Esophagus squamous epithelium (tissue), 5 donors: ENCODE measurements at regions not wholly inside any gene's neighbourhood (a gene's known extent, or its start where the extent isn't known, plus 50 kb on each side); places are given as distances from the start of the nearest gene placed in this dataset.
A peak's percentile ranks its signal among the peaks of the same experiment; 100 is the strongest.

Experiments used
- DNase-seq: peaks from one replicate; lab custom pipeline; 2025; lab: John Stamatoyannopoulos, UW
- H3K27ac ChIP-seq, 4 donors: fragments of 200-600 bp; sonication (generic); one replicate each; pipeline ENCODE4 v1.5.1; 2016 to 2019; ENCODE audit warnings: mild to moderate bottlenecking in 1 of 4
- H3K27me3 ChIP-seq, 4 donors: fragments of 200-600 bp; sonication (generic); 1 replicate in 3 of 4; 2 replicates in 1 of 4; pipeline versions ENCODE4 v1.5.1 to v1.6.0; 2017 to 2021; ENCODE audit warnings: antibody characterized with exemption in 1 of 4
- H3K36me3 ChIP-seq, 3 donors: fragments of 200-600 bp; sonication (generic); one replicate each; pipeline ENCODE4 v1.5.1; 2016 to 2019
- H3K4me1 ChIP-seq, 3 donors: fragments of 200-600 bp; sonication (generic); one replicate each; pipeline ENCODE4 v1.5.1; 2017 to 2019
- H3K4me3 ChIP-seq, 4 donors: fragments of 200-600 bp; sonication (generic); 1 replicate in 3 of 4; 2 replicates in 1 of 4; pipeline ENCODE4 v1.5.1; 2016 to 2019; ENCODE audit warnings: mild to moderate bottlenecking in 2 of 4, moderate library complexity in 1 of 4
- H3K9me3 ChIP-seq, 3 donors: fragments of 200-600 bp; sonication (generic); one replicate each; pipeline ENCODE4 v1.5.1; 2016 to 2019
- POLR2A ChIP-seq, 4 donors: fragments of 450-650 bp; IDR thresholded peaks; one replicate each; pipeline ENCODE4 v1.6.1; 2017; ENCODE audit warnings: antibody characterized with exemption in 4 of 4, mild to moderate bottlenecking in 4 of 4, moderate library complexity in 3 of 4
- WGBS, 2 donors: methylation state at CpG; one replicate each; pipeline ENCODE4 v1.1.5; 2018; 5-methylcytosine and 5-hydroxymethylcytosine counted together
- intact Hi-C: fragments of 100-400 bp; cut with DNase I; formaldehyde crosslinking; loops from one replicate; pipeline ENCODE4 v1.15.0; 2022
- TF ChIP-seq, protein P1 (sequence below), 6 experiments: fragments of 450-650 bp in 4 of 6; fragments of 200-600 bp in 2 of 6; sonication (generic) in 2 of 6; IDR thresholded peaks; one replicate each; pipeline ENCODE4 v1.5.1; 2016 to 2019; ENCODE audit warnings: antibody characterized with exemption in 6 of 6, mild to moderate bottlenecking in 4 of 6, moderate library complexity in 4 of 6
- donor health status: DM: yes; HTN: yes; CAD: no.

- intact Hi-C loops, result no loop called here
- no peak overlapping the region for H3K27ac ChIP-seq
- H3K4me3 ChIP-seq, result no peak overlapping the region
- peaks cover 0 to 24% (median 0%) of the 10 kb centered on the region in 4 donors for H3K27me3 ChIP-seq
- TF ChIP-seq, protein P1, sequence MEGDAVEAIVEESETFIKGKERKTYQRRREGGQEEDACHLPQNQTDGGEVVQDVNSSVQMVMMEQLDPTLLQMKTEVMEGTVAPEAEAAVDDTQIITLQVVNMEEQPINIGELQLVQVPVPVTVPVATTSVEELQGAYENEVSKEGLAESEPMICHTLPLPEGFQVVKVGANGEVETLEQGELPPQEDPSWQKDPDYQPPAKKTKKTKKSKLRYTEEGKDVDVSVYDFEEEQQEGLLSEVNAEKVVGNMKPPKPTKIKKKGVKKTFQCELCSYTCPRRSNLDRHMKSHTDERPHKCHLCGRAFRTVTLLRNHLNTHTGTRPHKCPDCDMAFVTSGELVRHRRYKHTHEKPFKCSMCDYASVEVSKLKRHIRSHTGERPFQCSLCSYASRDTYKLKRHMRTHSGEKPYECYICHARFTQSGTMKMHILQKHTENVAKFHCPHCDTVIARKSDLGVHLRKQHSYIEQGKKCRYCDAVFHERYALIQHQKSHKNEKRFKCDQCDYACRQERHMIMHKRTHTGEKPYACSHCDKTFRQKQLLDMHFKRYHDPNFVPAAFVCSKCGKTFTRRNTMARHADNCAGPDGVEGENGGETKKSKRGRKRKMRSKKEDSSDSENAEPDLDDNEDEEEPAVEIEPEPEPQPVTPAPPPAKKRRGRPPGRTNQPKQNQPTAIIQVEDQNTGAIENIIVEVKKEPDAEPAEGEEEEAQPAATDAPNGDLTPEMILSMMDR (IDR thresholded peaks at IDR 0.05), result no peak
- TF ChIP-seq POLR2A (IDR thresholded peaks at IDR 0.05), result no peak
- no peaks in the 10 kb centered on the region for H3K36me3 ChIP-seq
- H3K9me3 ChIP-seq, result no peaks in the 10 kb centered on the region
- H3K4me1 ChIP-seq, result no peaks in the 10 kb centered on the region
- DNase-seq, result no peak
- no CpG with 5 or more reads among the region's 4 CpGs for WGBS, 2 donors
These were observed 53.6 kb upstream of the TPM4 start for GRCh38 chr19:16022681-16023080.

- no peak for TF ChIP-seq POLR2A (IDR thresholded peaks at IDR 0.05)
- TF ChIP-seq, protein P1 (IDR thresholded peaks at IDR 0.05), result no peak
- no peak for DNase-seq
- no peak overlapping the region for H3K27ac ChIP-seq
- H3K27me3 ChIP-seq, result peaks cover 0 to 24% (median 0%) of the 10 kb centered on the region in 4 donors
- H3K9me3 ChIP-seq, result no peaks in the 10 kb centered on the region
- intact Hi-C loops, result no loop called here
- no peaks in the 10 kb centered on the region for H3K4me1 ChIP-seq
- 33% methylated on average over 1 of the region's 14 CpGs; no CpG with 5 or more reads in 1 of the 2 donors for WGBS, 2 donors
- H3K4me3 ChIP-seq, result no peak overlapping the region
- no peaks in the 10 kb centered on the region for H3K36me3 ChIP-seq
These were observed 53.0 kb upstream of the TPM4 start for GRCh38 chr19:16023146-16023915.

- no peaks in the 10 kb centered on the region for H3K4me1 ChIP-seq
- H3K4me3 ChIP-seq, result no peak overlapping the region
- peaks cover 0 to 24% (median 0%) of the 10 kb centered on the region in 4 donors for H3K27me3 ChIP-seq
- intact Hi-C loops, result no loop called here
- H3K9me3 ChIP-seq, result no peaks in the 10 kb centered on the region
- 56 to 82% methylated on average over 2 to 8 of the region's 18 CpGs for WGBS, 2 donors
- H3K36me3 ChIP-seq, result no peaks in the 10 kb centered on the region
- no peak overlapping the region for H3K27ac ChIP-seq
- no peak for DNase-seq
- TF ChIP-seq, protein P1 (IDR thresholded peaks at IDR 0.05), result no peak
- no peak for TF ChIP-seq POLR2A (IDR thresholded peaks at IDR 0.05)
These were observed 51.8 kb upstream of the TPM4 start for GRCh38 chr19:16024266-16025107.

DNA sequence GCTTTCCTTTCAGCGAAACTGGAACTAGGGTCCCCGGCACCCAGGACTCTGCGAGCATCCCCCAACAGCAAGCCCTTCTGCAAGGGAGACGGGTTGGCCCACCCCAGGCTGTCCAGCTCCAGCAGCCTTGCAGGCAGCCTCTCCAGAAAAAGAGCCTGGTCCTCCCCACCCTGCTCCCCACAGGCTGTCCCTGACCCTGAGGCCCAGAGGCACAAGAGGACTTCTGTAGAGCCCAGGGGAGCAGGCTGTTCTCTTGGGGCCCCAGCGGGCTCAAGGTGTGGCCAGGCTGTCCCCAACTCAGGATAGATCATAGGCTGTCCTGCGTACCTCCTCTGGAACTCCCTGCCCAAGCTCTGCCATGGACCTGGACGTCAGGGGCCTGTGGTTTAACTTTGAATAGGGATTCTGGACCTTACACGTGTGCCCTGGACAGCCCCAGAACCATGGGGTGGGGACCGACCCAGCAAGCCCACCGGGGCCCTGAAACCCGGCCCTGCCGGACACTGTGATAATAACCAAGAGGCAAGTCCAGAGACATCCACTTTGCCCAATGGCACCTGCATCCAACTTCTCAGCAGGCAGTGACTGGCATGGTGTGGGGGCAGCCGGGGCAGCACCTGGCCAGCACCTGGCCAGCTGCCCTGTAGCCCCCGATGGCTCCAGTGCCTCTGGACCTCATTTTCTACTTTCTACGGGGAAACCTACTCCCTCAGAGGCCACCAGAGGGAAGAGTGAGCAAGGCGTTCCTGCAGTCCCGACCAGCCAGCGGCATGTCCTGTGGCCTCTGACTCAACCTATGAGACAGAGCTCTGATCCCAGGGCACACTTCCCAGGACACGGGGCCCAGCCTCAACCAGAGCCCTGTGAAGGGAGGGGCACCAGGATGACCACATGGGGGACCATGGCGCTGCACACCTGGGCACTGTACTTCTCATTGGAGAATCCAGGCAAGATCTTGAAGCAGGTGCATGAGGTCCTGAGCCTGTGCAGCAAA lies 50.9 kb upstream of the TPM4 start:
- TF ChIP-seq POLR2A (IDR thresholded peaks at IDR 0.05), result no peak
- TF ChIP-seq, protein P1 (IDR thresholded peaks at IDR 0.05), result peak in 4 of 6 experiments; percentile 21 to 57 (median 30)
- H3K36me3 ChIP-seq, result no peaks in the 10 kb centered on the region
- H3K27ac ChIP-seq, result no peak overlapping the region
- no peaks in the 10 kb centered on the region for H3K4me1 ChIP-seq
- no peak overlapping the region for H3K4me3 ChIP-seq
- peaks cover 0 to 24% (median 0%) of the 10 kb centered on the region in 4 donors for H3K27me3 ChIP-seq
- intact Hi-C loops, result no loop called here
- 67% methylated on average over 2 of the region's 20 CpGs; no CpG with 5 or more reads in 1 of the 2 donors for WGBS, 2 donors
- H3K9me3 ChIP-seq, result no peaks in the 10 kb centered on the region
- DNase-seq, result no peak
